ENCODE measurements at regions not wholly inside any gene's neighbourhood (a gene's known extent, or its start where the extent isn't known, plus 50 kb on each side); places are given as distances from the start of the nearest gene placed in this dataset.

GRCh38 chr13:79267560-79267959, 138.5 kb downstream of the RBM26 start:
- H3K4me3 ChIP-seq (ENCODE audit: low read length), result no peak overlapping the region
- no peak for TF ChIP-seq ZNF274 (IDR thresholded peaks at IDR 0.05; ENCODE audit: low read depth, low read length)

GRCh38 chr13:79258489-79258888, 147.6 kb downstream of the RBM26 start:
- TF ChIP-seq ZNF274 (IDR thresholded peaks at IDR 0.05; ENCODE audit: low read depth, low read length), result no peak

GRCh38 chr13:79246578-79246949, 159.5 kb downstream of the RBM26 start:
- TF ChIP-seq ZNF274 (IDR thresholded peaks at IDR 0.05; ENCODE audit: low read depth, low read length), result no peak
- no peak overlapping the region for H3K4me3 ChIP-seq (ENCODE audit: low read length)

More at GRCh38 chr13:79258489-79258888, 147.6 kb downstream of the RBM26 start:
- no peak overlapping the region for H3K4me3 ChIP-seq (ENCODE audit: low read length)

DNA sequence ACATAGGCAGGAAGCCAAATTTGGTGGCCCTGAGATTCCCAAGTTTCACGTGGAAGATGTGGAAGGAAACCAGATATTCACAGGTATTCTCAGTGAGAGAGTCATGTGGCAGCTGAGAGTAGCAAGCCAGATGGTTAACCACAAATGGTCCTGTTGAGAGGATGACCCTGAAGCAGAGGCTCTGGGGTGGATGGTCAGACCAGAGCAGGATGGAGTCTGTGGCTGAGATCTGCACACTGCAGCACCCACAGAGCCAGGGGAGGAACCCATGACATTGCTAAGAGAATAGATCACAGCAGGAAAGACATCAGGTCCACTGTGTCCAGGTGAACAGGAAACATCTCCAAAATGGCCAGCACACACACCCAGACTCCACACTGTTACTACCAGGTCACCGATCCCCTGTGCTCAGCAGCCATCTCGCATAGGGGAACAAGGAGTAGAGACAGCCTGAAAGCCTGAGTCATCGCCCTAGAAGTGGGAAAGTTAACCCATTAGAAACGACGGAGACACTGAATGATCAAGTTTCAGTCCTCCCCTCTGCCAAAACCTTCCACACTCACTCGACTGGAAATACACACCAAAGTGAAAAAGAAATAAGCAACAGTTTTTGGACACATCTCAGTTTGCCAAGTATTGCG, 160.0 kb downstream of the RBM26 start:
- no peak for TF ChIP-seq ZNF274 (IDR thresholded peaks at IDR 0.05; ENCODE audit: low read depth, low read length)
- H3K4me3 ChIP-seq (ENCODE audit: low read length), result no peak overlapping the region

DNA sequence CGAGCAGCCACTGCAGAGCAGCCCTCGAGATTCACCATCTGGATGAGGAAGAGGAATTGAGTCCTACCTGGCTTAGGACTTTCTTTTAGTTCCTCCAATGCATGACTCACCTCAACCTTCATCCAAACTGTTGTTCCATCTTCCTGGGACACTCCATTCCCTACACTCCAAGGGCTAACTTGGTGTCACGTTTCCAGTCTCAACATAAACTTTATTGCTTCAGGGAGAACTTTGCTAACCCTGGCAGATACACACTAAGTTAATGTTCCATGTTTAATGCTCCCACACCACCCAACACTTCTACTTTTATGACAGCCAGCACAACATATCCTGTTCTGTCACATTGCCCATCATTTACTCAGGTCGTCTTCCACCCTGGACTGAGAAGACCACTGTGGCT, 164.4 kb downstream of the RBM26 start:
- TF ChIP-seq ZNF274 (IDR thresholded peaks at IDR 0.05; ENCODE audit: low read depth, low read length), result no peak
- H3K4me3 ChIP-seq (ENCODE audit: low read length), result no peak overlapping the region

GRCh38 chr13:79237981-79238380, 168.1 kb downstream of the RBM26 start:
- no peak overlapping the region for H3K4me3 ChIP-seq (ENCODE audit: low read length)
- TF ChIP-seq ZNF274 (IDR thresholded peaks at IDR 0.05; ENCODE audit: low read depth, low read length), result no peak

DNA sequence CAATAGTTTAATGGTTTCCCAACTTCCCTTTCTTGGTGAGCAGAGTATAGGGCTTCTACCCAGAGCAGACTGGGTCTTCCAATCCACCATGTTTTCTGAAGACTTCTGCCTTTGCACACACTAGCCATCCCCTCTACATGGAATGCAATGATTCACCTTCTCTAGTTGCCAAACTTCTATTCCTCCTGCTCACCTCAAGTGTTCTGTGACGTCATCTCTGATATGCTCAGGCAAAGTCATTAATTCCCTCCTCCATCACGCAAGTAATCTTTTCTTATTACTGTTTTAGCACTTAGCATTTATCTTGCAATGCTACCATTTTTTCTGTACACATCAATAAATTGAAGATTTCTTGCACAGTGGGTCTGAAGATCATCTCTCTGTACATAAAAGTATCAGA, 174.2 kb downstream of the RBM26 start:
- H3K4me3 ChIP-seq (ENCODE audit: low read length), result no peak overlapping the region
- no peak for TF ChIP-seq ZNF274 (IDR thresholded peaks at IDR 0.05; ENCODE audit: low read depth, low read length)

DNA sequence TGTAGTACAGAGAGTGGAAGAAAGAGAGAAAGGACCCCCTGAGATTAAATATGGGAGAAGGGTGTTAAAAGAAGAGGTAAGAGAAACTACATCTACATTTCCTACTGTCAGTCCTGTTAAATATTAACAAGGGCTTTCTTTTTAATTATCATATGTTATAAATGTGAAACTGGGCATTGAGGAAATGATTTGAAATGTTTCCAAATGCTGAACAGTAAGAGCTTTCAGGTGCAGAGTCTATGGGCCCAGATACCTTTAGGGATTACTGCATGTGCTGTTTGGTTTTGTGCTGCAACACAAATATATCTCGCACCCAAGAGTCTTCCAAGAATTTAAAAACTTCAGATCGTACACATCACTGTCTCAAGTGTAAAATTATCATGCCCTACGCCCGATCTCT, 176.3 kb downstream of the RBM26 start:
- no peak overlapping the region for H3K4me3 ChIP-seq (ENCODE audit: low read length)
- no peak for TF ChIP-seq ZNF274 (IDR thresholded peaks at IDR 0.05; ENCODE audit: low read depth, low read length)

- TF ChIP-seq ZNF274 (IDR thresholded peaks at IDR 0.05; ENCODE audit: low read depth, low read length), result no peak
- no peak overlapping the region for H3K4me3 ChIP-seq (ENCODE audit: low read length)
Measured at GRCh38 chr13:79228972-79229371, 177.1 kb downstream of the RBM26 start.

GRCh38 chr13:79227418-79227817, 178.6 kb downstream of the RBM26 start:
- H3K4me3 ChIP-seq (ENCODE audit: low read length), result no peak overlapping the region
- TF ChIP-seq ZNF274 (IDR thresholded peaks at IDR 0.05; ENCODE audit: low read depth, low read length), result no peak

DNA sequence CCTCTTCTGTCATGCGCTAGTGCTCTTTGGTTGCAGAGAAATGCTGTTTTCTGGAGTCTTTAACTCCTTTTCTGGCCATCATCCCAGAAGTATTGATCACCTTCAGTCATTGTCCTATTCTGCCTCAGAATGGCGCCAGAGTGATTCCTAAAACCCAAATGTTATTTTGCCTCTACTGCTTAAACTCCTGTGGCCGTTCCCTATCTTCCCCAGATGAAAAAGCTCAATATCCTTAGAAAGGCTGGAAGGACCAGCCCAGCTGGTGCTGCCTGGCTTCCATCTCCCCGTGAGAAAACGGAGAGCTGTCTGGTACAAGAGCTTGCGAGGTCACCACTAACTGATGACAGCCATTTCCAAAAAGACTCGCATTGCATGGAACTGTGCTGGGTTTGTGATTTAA, 179.1 kb downstream of the RBM26 start:
- no peak for TF ChIP-seq ZNF274 (IDR thresholded peaks at IDR 0.05; ENCODE audit: low read depth, low read length)
- no peak overlapping the region for H3K4me3 ChIP-seq (ENCODE audit: low read length)

DNA sequence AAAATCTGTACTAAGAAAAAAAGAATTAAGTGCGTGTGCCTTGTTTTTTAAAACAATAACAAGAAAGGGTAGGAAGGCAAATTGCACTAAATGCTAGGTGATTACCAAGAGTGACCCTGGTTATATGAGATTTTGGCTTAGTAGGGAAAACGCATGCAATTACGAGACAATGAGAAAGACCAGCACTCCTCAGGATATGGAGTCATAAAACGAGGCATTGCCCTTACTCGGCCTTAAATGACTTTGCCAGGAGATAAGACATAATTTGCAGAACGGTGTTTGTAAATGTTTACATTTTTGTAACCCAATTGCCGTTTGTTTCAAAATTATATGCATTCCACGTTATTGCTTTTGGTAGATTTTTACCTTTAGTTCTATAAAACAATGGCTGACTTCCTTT, 179.8 kb downstream of the RBM26 start:
- H3K4me3 ChIP-seq (ENCODE audit: low read length), result no peak overlapping the region
- no peak for TF ChIP-seq ZNF274 (IDR thresholded peaks at IDR 0.05; ENCODE audit: low read depth, low read length)

- TF ChIP-seq ZNF274 (IDR thresholded peaks at IDR 0.05; ENCODE audit: low read depth, low read length), result no peak
- no peak overlapping the region for H3K4me3 ChIP-seq (ENCODE audit: low read length)
Measured at GRCh38 chr13:79225487-79226232, 180.4 kb downstream of the RBM26 start.

DNA sequence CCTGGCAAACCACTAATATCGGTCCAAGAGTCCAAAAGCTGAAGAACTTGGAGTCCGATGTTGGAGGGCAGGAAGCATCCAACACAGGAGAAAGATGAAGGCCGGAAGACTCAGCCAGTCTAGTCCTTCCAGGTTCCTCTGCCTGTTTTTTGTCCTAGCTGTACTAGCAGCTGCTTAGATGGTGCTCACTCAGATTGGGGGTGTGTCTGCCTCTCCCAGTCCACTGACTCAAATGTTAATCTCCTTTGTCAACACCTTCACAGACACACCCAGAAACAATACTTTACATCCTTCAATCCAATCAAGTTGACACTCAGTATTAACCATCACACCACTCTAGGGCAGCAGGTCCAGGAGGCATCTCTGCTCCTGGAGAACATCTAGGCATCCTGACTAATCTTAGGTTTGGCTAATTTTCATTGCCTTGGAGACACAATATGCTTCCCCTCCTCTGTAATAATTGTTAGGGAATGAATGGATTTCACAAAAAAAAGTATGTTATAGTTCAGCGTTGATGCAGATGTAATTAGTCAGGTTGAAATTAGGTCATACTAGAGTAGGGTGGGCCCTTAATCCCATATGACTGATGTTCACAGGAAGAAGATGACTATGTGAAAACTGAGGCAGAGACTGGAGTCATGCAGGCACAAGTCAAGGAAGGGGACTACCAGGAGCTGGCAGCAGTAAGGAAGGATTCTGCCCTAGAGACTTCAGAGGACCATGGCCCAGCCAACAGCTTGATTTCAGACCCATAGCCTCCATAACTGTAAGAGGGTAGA, 183.4 kb downstream of the RBM26 start:
- no peak for TF ChIP-seq ZNF274 (IDR thresholded peaks at IDR 0.05; ENCODE audit: low read depth, low read length)

More for the DNA sequence above, 183.4 kb downstream of the RBM26 start:
- H3K4me3 ChIP-seq (ENCODE audit: low read length), result no peak overlapping the region

Data from GM08714 (cell line).